Endothelial cell of umbilical vein (primary cell): ENCODE measurements at regions not wholly inside any gene's neighbourhood (a gene's known extent, or its start where the extent isn't known, plus 50 kb on each side); places are given as distances from the start of the nearest gene placed in this dataset.

Experiments
- BruUV-seq: library from RNA; stranded (reverse); fragments of 400-500 nt; replicated peaks from 2 replicates; lab custom pipeline; 2021; lab: Mats Ljungman, UMichigan
- CTCF ChIA-PET: fragments of 300-600, 350-600 bp; sonication (Branson Sonifier 250); formaldehyde crosslinking; loops from one replicate; lab custom pipeline; 2021; ENCODE audit warnings: antibody characterized with exemption, inconsistent platforms; lab: Charles Lee
- POLR2A ChIA-PET: fragments of 300-600, 350-600 bp; sonication (Branson Sonifier 250); formaldehyde crosslinking; loops from one replicate; lab custom pipeline; 2021; ENCODE audit warnings: antibody characterized with exemption, inconsistent platforms; lab: Charles Lee
- DNase-seq: peaks from one replicate; pipeline ENCODE4 v3.0.0-alpha.2; 2011; ENCODE audit warnings: low read depth, low spot score
- FAIRE-seq: peaks from 2 replicates; lab custom pipeline; 2011; peaks lifted over from hg19 to GRCh38; lab: Jason Lieb, UNC
- H2AFZ ChIP-seq: 2 replicates; pipeline ENCODE4 v1.6.0; 2012; ENCODE audit warnings: low read depth, low read length, control low read depth, inconsistent platforms
- H3K27ac ChIP-seq: 2 replicates; pipeline ENCODE4 v1.5.1; 2011; ENCODE audit warnings: low read depth, mild to moderate bottlenecking, control low read depth, low read length, moderate library complexity; ENCODE audit not compliant: insufficient read depth
- H3K27me3 ChIP-seq, 2 experiments: 2 replicates each; pipeline versions ENCODE4 v1.6.0 to v1.6.1; 2011; ENCODE audit warnings: low read length in 2 of 2, mixed read lengths in 1 of 2; ENCODE audit not compliant: control insufficient read depth in 2 of 2, insufficient read depth in 2 of 2
- H3K36me3 ChIP-seq, 2 experiments: 2 replicates in 1 of 2; 3 replicates in 1 of 2; pipeline ENCODE4 v1.5.1; 2011; ENCODE audit warnings: low read length in 2 of 2, mild to moderate bottlenecking in 1 of 2, moderate library complexity in 1 of 2; ENCODE audit not compliant: control insufficient read depth in 2 of 2, insufficient read depth in 2 of 2; ENCODE audit errors: extremely low read depth in 1 of 2
- H3K4me1 ChIP-seq: 3 replicates; pipeline ENCODE4 v1.5.1; 2011; ENCODE audit warnings: mild to moderate bottlenecking, low read length; ENCODE audit not compliant: control insufficient read depth, insufficient read depth; ENCODE audit errors: extremely low read depth
- H3K4me2 ChIP-seq: 2 replicates; pipeline ENCODE4 v1.6.1; 2011; ENCODE audit warnings: low read length, control low read depth, mixed read lengths; ENCODE audit not compliant: insufficient read depth
- H3K4me3 ChIP-seq, 3 experiments: fragments of 200-600 bp in 1 of 3; sonication (generic), shearing (Covaris generic) in 1 of 3; replicated peaks in 1 of 3; 2 replicates each; pipeline ENCODE4 v1.5.1; 2011 to 2016; ENCODE audit warnings: control low read depth in 3 of 3, low read length in 3 of 3, mild to moderate bottlenecking in 2 of 3, inconsistent platforms in 1 of 3, low read depth in 1 of 3, moderate library complexity in 1 of 3; ENCODE audit not compliant: insufficient read depth in 1 of 3
- H3K79me2 ChIP-seq: 2 replicates; pipeline ENCODE4 v1.6.0; 2012; ENCODE audit warnings: low read length, inconsistent platforms; ENCODE audit not compliant: control insufficient read depth, insufficient read depth
- H3K9ac ChIP-seq: replicated peaks from 2 replicates; pipeline ENCODE3; 2011; ENCODE audit warnings: low read length, control low read depth; ENCODE audit not compliant: insufficient read depth; ENCODE audit errors: extremely low read depth
- H3K9me1 ChIP-seq: replicated peaks from 3 replicates; pipeline ENCODE4 v1.6.0; 2011; ENCODE audit warnings: mild to moderate bottlenecking, low read length; ENCODE audit not compliant: control insufficient read depth, insufficient read depth; ENCODE audit errors: extremely low read depth
- H3K9me3 ChIP-seq: replicated peaks from 2 replicates; pipeline ENCODE4 v1.5.1; 2012; ENCODE audit warnings: low read length, inconsistent platforms; ENCODE audit not compliant: control insufficient read depth, insufficient read depth
- H4K20me1 ChIP-seq: replicated peaks from 2 replicates; pipeline ENCODE3; 2011; ENCODE audit warnings: mild to moderate bottlenecking, low read length; ENCODE audit not compliant: control insufficient read depth, insufficient read depth; ENCODE audit errors: extremely low read depth
- CTCF ChIP-seq, 2 donors: IDR thresholded peaks; 1 replicate in 1 of 2; 2 replicates in 1 of 2; pipeline ENCODE4 v1.5.1; 2011; ENCODE audit warnings: low read length in 2 of 2, mild to moderate bottlenecking in 2 of 2, moderate library complexity in 2 of 2, control low read depth in 1 of 2, inconsistent platforms in 1 of 2, low read depth in 1 of 2; ENCODE audit not compliant: insufficient read depth in 1 of 2; ENCODE audit errors: extremely low read depth in 1 of 2
- EZH2 ChIP-seq: IDR thresholded peaks from 2 replicates; pipeline ENCODE4 v1.6.1; 2012; ENCODE audit warnings: borderline replicate concordance, low read depth, mild to moderate bottlenecking, moderate library complexity, low read length, inconsistent platforms; ENCODE audit not compliant: severe bottlenecking
- FOS ChIP-seq: IDR thresholded peaks from 2 replicates; pipeline ENCODE4 v1.6.1; 2011; ENCODE audit warnings: mild to moderate bottlenecking, low read length, moderate library complexity, borderline replicate concordance; ENCODE audit not compliant: insufficient read depth
- GATA2 ChIP-seq: IDR thresholded peaks from 2 replicates; pipeline ENCODE4 v1.7.0; 2011; ENCODE audit warnings: low read depth, mild to moderate bottlenecking, moderate library complexity, mixed read lengths, low read length; ENCODE audit not compliant: insufficient read length, insufficient read depth
- JUN ChIP-seq: IDR thresholded peaks from 2 replicates; pipeline ENCODE4 v1.6.1; 2011; ENCODE audit warnings: borderline replicate concordance, low read depth; ENCODE audit not compliant: insufficient read length, insufficient read depth
- MAX ChIP-seq: IDR thresholded peaks from 2 replicates; pipeline ENCODE4 v1.6.1; 2011; ENCODE audit not compliant: insufficient read depth, insufficient read length
- MYC ChIP-seq: IDR thresholded peaks from one replicate; pipeline ENCODE4 v1.6.1; 2011; ENCODE audit warnings: mild to moderate bottlenecking, low read depth, low read length
- POLR2A ChIP-seq: IDR thresholded peaks from 2 replicates; pipeline ENCODE4 v1.6.1; 2012; ENCODE audit warnings: low read depth, mild to moderate bottlenecking, control low read depth, low read length
- POLR2AphosphoS5 ChIP-seq: IDR thresholded peaks from 2 replicates; pipeline ENCODE4 v1.6.1; 2012; ENCODE audit warnings: low read depth, mild to moderate bottlenecking, control low read depth, low read length, moderate library complexity; ENCODE audit not compliant: insufficient read depth
- dilution Hi-C: fragments of 300-500 bp; cut with MboI; formaldehyde crosslinking; loops from one replicate; pipeline ENCODE4 v1.15.0; 2019; ENCODE audit warnings: low sequenced_read_pairs; ENCODE audit not compliant: extremely low pct_ligation_motif_present
- intact Hi-C: fragments of 100-400 bp; cut with micrococcal nuclease; formaldehyde crosslinking; loops from one replicate; pipeline ENCODE4 v1.10.0; 2022

- Histone ChIP-seq H3K9ac (no peak overlapping the region), H3K9me1 (no peaks in the 10 kb centered on the region), H3K4me1 (no peaks in the 10 kb centered on the region), H3K27me3 (no peaks in the 10 kb centered on the region), H2AFZ (no peak overlapping the region), H3K4me3 (no peak overlapping the region), H3K4me2 (no peak overlapping the region), H3K9me3 (peaks cover 2% of the 10 kb centered on the region), H4K20me1 (no peaks in the 10 kb centered on the region), H3K79me2 (no peaks in the 10 kb centered on the region), H3K36me3 (no peaks in the 10 kb centered on the region), H3K27ac (no peak overlapping the region)
- TF ChIP-seq POLR2A (no peak), EZH2 (no peak), MAX (no peak), FOS (no peak)
- BruUV-seq, result no TSS peak
- intact Hi-C loops (no loop called here), dilution Hi-C loops (no loop called here)
- no peak for FAIRE-seq
- CTCF ChIA-PET, result no interaction called here
- no peak for DNase-seq
- POLR2A ChIA-PET, result no interaction called here
These were observed 72.2 kb downstream of the MAF start for GRCh38 chr16:79528338-79528737.

GRCh38 chr16:79523971-79524370 is 76.6 kb downstream of the MAF start:
- dilution Hi-C loops (no loop called here), intact Hi-C loops (no loop called here)
- H3K9ac ChIP-seq, result no peak overlapping the region
- H3K36me3 ChIP-seq, result no peaks in the 10 kb centered on the region
- no peak overlapping the region for H3K27ac ChIP-seq
- POLR2A ChIA-PET, result no interaction called here
- CTCF ChIA-PET, result interaction anchor here (1.1 kb wide), 1 partner anchor 10 kb away, joined by 3 read pairs; no protein-coding TSS in a partner anchor
- no peak for TF ChIP-seq EZH2
- no peak for TF ChIP-seq MAX
- no peak for TF ChIP-seq FOS
- TF ChIP-seq POLR2A, result no peak
- no peak for TF ChIP-seq POLR2AphosphoS5
- TF ChIP-seq GATA2, result no peak
- no peak for TF ChIP-seq CTCF (IDR thresholded peaks at IDR 0.05; ENCODE audit: extremely low read depth in 1 of 2, insufficient read depth in 1 of 2, low read depth in 1 of 2, low read length in 2 of 2)
- no peak for TF ChIP-seq JUN
- no peak for TF ChIP-seq MYC
- BruUV-seq, result no TSS peak
- no peak overlapping the region for H3K4me3 ChIP-seq
- no peak overlapping the region for H2AFZ ChIP-seq
- H3K9me3 ChIP-seq, result peaks cover 5% of the 10 kb centered on the region
- no peaks in the 10 kb centered on the region for H3K27me3 ChIP-seq
- no peaks in the 10 kb centered on the region for H3K79me2 ChIP-seq
- H3K9me1 ChIP-seq, result no peaks in the 10 kb centered on the region
- FAIRE-seq (no peak), DNase-seq (no peak)
- H4K20me1 ChIP-seq, result no peaks in the 10 kb centered on the region
- H3K4me1 ChIP-seq, result no peaks in the 10 kb centered on the region
- no peak overlapping the region for H3K4me2 ChIP-seq
